ENCODE measurements at regions not wholly inside any gene's neighbourhood (a gene's known extent, or its start where the extent isn't known, plus 50 kb on each side); places are given as distances from the start of the nearest gene placed in this dataset.
"Not testable (repeated sequence)": the region's sequence is repeated elsewhere in the genome, so short reads cannot be mapped to it uniquely, and the experiment has no call there.

DNA sequence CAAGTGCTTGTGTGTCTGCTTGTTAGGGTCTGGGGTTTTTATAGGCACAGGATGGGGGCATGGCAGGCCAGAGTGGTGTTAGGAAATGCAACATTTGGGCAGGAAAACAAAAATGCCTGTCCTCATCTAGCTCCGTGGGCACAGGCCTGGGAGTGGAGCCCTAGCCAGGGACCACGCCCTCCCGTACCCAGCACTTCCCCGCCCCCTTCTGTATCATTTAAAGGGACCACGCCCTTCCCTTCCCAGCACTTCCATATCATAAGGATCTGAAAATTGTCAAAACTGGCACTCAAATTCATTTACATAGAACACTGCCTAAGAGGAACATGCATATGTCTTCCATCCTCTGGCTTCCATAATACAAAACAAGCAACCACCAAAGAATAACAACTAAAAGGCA lies 185.8 kb downstream of the B3GLCT start:
- Mint-ChIP-seq H3K27me3 (no peaks in the 10 kb centered on the region), H3K36me3 (no peaks in the 10 kb centered on the region), H3K27ac (no peak overlapping the region), H3K9me3 (no peaks in the 10 kb centered on the region), H3K4me1 (no peaks in the 10 kb centered on the region), H3K4me3 (no peak overlapping the region)
- DNase-seq, result no peak
- CTCF ChIA-PET, result no interaction called here

DNA sequence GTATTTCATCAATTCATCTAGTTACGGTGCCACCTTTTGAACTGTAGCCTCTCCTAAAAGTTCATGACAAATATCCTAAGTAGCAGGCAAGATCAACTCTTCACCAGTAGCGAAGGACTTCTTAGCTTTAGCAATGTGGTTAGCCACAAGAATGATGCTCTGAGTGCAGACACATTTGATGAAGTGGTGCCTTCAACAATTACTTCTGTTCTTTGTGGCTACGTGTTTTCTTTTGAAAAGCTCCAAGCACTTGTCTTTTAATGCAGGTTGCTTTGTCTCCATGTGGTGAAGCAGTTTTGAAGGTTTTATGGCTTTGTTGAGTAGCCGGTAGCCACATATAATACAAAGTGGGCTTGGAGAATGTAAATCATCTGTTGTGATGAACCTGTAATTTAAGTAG lies 194.7 kb downstream of the B3GLCT start:
- Mint-ChIP-seq H3K27me3 (no peaks in the 10 kb centered on the region), H3K27ac (no peak overlapping the region)
- no peak for DNase-seq

DNA sequence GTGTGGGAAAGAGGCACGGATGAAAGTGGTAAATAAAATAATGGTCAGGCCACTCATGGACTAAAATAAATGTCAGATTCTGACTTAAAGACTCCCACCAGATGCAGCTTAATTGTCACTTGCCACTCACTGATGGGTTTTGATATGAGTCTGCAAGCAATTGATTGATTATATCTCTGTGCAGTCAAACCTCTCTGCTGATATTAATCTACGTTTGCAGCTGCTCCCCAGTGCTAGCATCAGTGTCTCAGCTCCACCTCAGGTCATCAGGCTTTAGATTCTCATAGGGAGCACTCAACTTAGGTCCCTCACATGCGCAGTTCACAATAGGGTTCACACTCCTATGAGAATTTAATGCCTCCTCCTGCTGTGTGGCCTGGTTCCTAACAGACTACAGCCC lies 195.3 kb downstream of the B3GLCT start:
- CTCF ChIA-PET, result no interaction called here
- Mint-ChIP-seq H3K27ac (no peak overlapping the region), H3K9me3 (peaks cover 4% of the 10 kb centered on the region), H3K36me3 (no peaks in the 10 kb centered on the region), H3K27me3 (no peaks in the 10 kb centered on the region), H3K4me1 (no peaks in the 10 kb centered on the region), H3K4me3 (no peak overlapping the region)
- no peak for DNase-seq

More for the DNA sequence above, 194.7 kb downstream of the B3GLCT start:
- CTCF ChIA-PET, result no interaction called here
- H3K4me1 Mint-ChIP-seq, result no peaks in the 10 kb centered on the region
- H3K36me3 Mint-ChIP-seq, result no peaks in the 10 kb centered on the region
- no peak overlapping the region for H3K4me3 Mint-ChIP-seq
- no peaks in the 10 kb centered on the region for H3K9me3 Mint-ChIP-seq

DNA sequence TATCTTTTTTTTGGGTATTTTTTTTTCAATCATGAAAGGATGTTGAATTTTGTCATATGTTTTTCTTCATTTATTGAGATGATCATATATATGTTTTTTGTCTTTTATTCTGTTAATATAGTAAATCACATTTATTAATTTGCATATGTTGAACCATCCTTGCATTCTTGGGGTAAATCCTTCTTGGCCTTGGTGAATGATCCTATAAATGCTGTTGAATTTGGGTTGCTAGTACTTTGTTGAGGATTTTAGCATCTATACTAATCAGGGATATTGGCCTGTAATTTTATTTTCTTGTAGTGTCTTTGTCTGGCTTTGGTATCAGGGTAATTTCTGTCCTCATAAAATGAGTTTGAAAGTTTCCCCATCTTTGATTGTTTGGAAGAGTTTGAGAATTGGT lies 199.9 kb downstream of the B3GLCT start:
- Mint-ChIP-seq H3K4me3 (no peak overlapping the region), H3K36me3 (no peaks in the 10 kb centered on the region), H3K27ac (no peak overlapping the region), H3K27me3 (no peaks in the 10 kb centered on the region), H3K4me1 (no peaks in the 10 kb centered on the region), H3K9me3 (peaks cover 4% of the 10 kb centered on the region)
- CTCF ChIA-PET, result no interaction called here
- no peak for DNase-seq

DNA sequence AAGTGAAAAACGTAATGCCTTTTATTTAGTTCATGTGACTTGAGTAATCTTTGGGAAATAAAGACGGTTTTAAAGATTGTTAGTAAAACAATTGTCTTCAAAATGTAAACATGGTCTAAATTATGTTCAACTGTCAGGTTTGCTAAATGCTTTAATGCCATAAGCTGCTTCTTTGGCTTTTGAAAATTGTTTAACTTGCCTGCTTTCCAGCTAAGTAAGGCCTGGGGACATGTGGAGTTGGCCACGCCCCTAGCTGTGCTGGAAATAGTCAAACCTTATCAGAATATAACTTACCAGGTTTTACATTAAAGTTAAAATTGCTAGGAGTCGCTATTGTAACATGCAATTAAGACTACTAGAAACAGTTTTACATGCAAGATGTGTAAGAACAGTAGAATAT lies 203.9 kb downstream of the B3GLCT start:
- not testable (repeated sequence) for DNase-seq, H3K36me3 Mint-ChIP-seq, H3K4me1 Mint-ChIP-seq, H3K9me3 Mint-ChIP-seq, H3K27me3 Mint-ChIP-seq, H3K27ac Mint-ChIP-seq, H3K4me3 Mint-ChIP-seq
- CTCF ChIA-PET, result interaction anchor here (0.7 kb wide), 1 partner anchor 13 kb away, joined by 3 read pairs; no protein-coding TSS in a partner anchor

DNA sequence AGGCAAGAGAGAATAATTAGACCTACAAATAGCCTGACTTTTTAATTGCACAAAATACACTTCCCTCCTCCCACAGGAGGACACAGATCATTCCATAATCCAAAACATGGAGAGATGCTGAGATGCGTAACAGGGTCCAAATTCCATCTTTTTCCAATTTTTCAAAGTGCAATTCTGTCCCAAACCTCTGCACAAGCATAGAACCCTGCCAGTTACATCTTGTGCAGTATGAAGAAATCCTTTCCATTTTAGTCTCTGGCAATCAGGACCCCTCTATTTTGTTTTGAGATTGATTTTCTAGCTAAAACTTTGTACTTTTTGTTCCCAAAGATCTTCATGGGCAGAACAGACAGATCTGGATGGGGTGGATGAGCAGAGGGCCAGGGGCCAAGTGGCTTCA lies 209.2 kb downstream of the B3GLCT start:
- Mint-ChIP-seq H3K9me3 (no peaks in the 10 kb centered on the region), H3K36me3 (no peaks in the 10 kb centered on the region), H3K4me3 (no peak overlapping the region), H3K27me3 (no peaks in the 10 kb centered on the region), H3K27ac (no peak overlapping the region), H3K4me1 (no peaks in the 10 kb centered on the region)
- CTCF ChIA-PET, result interaction anchor here (0.5 to 1.3 kb wide), 4 partner anchors 23 to 173 kb away, joined by 3 to 4 read pairs (median 3); no protein-coding TSS in a partner anchor
- DNase-seq, result no peak

DNA sequence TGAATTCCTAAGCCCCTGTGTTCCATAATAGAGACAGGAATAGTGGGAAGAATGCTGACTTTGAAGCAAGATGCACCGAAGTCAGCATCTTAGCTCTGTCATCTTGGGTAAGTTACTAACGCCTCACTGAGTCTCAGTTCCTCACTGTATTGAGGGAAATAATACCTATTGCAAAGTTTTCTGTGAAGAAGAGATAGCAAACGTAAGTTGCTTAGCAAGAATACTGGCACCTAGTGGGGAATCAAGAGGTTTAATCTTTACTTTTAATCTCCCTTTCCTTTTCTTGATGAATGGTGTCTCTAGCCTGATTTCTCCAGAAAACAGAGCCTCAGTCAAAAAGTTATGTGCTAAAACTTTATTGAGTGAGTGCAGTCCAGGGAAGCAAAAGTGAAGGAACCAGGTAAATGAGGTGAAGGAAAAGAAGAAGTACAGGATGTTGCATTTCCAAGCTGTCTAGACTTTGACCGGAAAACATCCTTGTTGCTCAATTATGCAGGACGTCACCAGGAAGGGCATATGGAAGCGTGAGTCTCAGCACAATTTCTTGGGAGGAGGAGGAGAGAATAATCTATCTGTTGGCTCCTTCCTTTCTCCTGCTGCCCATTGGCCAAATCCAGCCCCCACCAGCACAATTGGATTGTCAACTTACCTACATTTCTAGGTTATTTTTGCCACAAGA lies 210.0 kb downstream of the B3GLCT start:
- Mint-ChIP-seq H3K9me3 (no peaks in the 10 kb centered on the region), H3K4me3 (no peak overlapping the region), H3K27me3 (no peaks in the 10 kb centered on the region), H3K4me1 (no peaks in the 10 kb centered on the region), H3K36me3 (no peaks in the 10 kb centered on the region), H3K27ac (no peak overlapping the region)
- no peak for DNase-seq
- CTCF ChIA-PET, result interaction anchor here (1.1 to 1.3 kb wide), 3 partner anchors 22 to 174 kb away, joined by 3 to 4 read pairs (median 3); no protein-coding TSS in a partner anchor

DNA sequence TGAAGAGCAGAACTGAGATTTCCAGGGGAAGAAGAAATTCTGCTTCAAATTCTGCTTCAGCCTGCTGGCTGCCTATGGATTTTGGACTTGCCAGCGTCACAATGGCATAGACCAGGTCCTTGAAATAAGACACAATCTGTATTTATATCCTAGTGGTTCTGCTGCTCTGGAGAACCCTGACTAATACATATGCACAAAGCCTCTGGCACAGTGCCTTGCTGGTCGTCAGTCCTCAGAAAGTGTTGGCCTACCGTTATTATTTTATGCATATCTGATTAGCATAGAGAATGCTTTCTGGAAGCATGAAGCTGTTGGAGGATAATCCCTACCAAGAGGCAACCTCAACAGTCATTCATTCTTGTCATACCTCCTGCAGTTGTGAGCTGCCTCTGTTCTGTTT lies 213.7 kb downstream of the B3GLCT start:
- Mint-ChIP-seq H3K36me3 (no peaks in the 10 kb centered on the region), H3K27ac (no peak overlapping the region), H3K4me1 (no peaks in the 10 kb centered on the region), H3K27me3 (no peaks in the 10 kb centered on the region), H3K9me3 (no peaks in the 10 kb centered on the region), H3K4me3 (no peak overlapping the region)
- CTCF ChIA-PET, result interaction anchor here (0.6 to 1.2 kb wide), 3 partner anchors 8 to 177 kb away, joined by 3 to 5 read pairs (median 3); no protein-coding TSS in a partner anchor
- no peak for DNase-seq

DNA sequence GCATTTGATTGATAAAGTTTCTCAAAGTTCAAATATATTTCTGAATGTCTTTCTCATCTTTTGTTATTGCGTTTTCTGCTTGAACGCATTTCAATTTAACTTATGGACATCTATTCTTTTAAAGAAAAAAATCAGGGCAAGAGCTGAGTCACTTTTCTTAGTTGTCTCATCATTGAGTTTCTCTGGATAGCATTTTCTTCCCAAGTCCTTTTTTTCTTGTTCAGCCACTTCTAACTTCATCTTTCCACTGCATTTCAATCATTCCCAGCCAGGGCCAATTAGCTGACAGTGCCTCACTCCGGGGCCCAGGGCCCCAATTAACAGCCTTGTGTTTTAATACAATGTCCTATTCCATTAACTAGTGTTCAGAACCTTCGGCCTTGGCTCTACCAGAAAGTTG lies 216.3 kb downstream of the B3GLCT start:
- Mint-ChIP-seq H3K27me3 (no peaks in the 10 kb centered on the region), H3K36me3 (no peaks in the 10 kb centered on the region), H3K27ac (no peak overlapping the region), H3K9me3 (no peaks in the 10 kb centered on the region), H3K4me1 (no peaks in the 10 kb centered on the region), H3K4me3 (no peak overlapping the region)
- CTCF ChIA-PET, result interaction anchor here (0.9 to 2.0 kb wide), 2 partner anchors 8 to 180 kb away, joined by 3 to 8 read pairs; no protein-coding TSS in a partner anchor
- DNase-seq, result no peak

DNA sequence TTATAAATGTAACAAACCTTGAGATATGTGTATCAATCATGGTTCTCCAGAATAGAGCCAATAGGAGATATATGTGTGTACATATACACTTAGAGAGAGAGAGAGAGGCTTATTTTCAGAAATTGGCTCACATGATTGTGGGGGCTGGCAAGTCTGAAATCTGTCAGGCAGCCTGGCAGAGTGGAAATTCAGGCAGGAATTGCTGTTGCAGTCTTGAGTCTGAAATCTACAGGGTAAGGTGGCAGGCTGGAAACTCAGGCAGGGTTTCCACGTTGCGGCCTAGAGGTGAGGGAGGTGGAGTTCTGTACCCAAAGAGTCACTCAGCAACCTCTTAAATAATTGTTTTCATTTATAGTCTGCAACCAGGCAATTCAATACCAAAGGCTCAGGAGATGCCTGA lies 218.4 kb downstream of the B3GLCT start:
- CTCF ChIA-PET, result no interaction called here
- Mint-ChIP-seq H3K4me1 (no peaks in the 10 kb centered on the region), H3K27ac (no peak overlapping the region), H3K4me3 (no peak overlapping the region), H3K36me3 (no peaks in the 10 kb centered on the region), H3K27me3 (no peaks in the 10 kb centered on the region), H3K9me3 (no peaks in the 10 kb centered on the region)
- DNase-seq, result no peak

DNA sequence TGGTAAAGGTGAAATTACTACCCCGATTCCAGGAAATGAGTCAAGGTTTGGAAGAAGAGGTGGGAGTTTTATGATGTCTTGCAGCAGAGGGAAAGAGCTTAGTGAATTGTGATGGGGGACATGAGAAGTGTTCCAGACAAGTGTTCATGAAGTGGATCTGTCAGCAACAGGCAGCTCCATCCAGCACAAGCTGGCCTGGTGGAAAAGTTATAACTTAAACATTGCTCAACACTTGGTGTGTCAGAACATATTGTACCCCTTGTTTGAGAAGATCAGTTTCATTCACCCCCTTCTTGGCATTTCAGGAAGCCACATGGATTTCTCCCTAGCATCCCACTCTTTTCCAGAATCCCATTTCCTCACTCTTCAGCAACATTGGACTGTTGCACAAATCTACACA lies 222.0 kb downstream of the B3GLCT start:
- Mint-ChIP-seq H3K27ac (no peak overlapping the region), H3K27me3 (peaks cover 4% of the 10 kb centered on the region), H3K9me3 (no peaks in the 10 kb centered on the region), H3K4me1 (no peaks in the 10 kb centered on the region), H3K4me3 (no peak overlapping the region), H3K36me3 (no peaks in the 10 kb centered on the region)
- DNase-seq, result no peak
- CTCF ChIA-PET, result interaction anchor here (0.7 kb wide), 1 partner anchor 9 kb away, joined by 3 read pairs; no protein-coding TSS in a partner anchor

DNA sequence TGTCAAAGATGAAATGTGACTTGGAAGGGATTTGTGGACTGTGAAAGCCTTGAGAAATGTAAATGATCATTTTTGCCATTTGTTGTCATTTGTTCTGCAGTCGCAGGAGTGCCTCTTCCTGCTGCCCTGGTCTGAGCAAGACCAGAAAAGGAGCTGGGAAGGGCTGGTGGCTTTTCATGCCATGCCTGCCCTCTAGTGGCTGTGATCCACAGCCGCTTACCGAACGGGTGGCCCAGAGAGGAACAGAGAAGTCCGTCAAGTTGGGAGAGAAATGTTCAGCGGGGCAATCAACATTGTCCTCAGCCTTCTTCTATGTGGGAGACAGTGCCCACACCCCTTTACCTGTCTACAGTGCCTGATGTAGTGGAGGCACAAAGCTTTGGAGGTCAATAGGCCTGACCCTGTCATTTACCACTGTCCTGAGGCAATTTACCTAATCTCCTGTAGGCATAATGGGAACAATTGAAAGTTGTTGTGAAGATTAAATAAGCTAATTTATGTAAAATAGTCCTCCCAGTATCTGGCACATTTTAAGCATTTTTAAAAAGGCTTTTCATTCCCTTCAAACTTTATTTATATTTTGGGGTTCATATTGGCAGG lies 224.5 kb downstream of the B3GLCT start:
- H3K27ac Mint-ChIP-seq, result no peak overlapping the region
- CTCF ChIA-PET, result interaction anchor here (0.7 to 5.3 kb wide), 10 partner anchors 9 to 445 kb away, joined by 3 to 61 read pairs (median 4); partner anchors contain the start of gene B3GLCT

DNA sequence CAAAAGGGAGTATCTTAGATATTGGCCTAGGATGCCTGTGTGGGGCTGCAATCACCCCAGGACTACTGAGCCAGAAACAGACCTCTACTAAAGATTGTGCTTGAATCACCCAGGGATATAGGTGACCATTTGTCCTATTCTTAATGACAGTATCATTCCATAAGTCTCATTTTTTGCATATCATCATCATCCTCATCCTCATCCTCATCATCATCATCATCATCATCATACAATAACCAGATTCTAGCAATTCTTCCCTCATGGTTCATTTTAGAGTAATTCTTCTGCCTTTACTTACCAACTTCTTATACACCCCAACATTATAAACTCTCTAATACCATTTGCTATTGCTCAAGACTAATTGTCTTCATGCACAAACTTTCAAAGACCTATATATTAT lies 226.6 kb downstream of the B3GLCT start:
- CTCF ChIA-PET, result interaction anchor here (5.3 kb wide), 1 partner anchor 189 kb away, joined by 61 read pairs; no protein-coding TSS in a partner anchor

More for the DNA sequence above, 224.5 kb downstream of the B3GLCT start:
- peak; percentile 71 for DNase-seq
- Mint-ChIP-seq H3K4me3 (no peak overlapping the region), H3K27me3 (peaks cover 4% of the 10 kb centered on the region), H3K9me3 (no peaks in the 10 kb centered on the region), H3K36me3 (no peaks in the 10 kb centered on the region), H3K4me1 (no peaks in the 10 kb centered on the region)

DNA sequence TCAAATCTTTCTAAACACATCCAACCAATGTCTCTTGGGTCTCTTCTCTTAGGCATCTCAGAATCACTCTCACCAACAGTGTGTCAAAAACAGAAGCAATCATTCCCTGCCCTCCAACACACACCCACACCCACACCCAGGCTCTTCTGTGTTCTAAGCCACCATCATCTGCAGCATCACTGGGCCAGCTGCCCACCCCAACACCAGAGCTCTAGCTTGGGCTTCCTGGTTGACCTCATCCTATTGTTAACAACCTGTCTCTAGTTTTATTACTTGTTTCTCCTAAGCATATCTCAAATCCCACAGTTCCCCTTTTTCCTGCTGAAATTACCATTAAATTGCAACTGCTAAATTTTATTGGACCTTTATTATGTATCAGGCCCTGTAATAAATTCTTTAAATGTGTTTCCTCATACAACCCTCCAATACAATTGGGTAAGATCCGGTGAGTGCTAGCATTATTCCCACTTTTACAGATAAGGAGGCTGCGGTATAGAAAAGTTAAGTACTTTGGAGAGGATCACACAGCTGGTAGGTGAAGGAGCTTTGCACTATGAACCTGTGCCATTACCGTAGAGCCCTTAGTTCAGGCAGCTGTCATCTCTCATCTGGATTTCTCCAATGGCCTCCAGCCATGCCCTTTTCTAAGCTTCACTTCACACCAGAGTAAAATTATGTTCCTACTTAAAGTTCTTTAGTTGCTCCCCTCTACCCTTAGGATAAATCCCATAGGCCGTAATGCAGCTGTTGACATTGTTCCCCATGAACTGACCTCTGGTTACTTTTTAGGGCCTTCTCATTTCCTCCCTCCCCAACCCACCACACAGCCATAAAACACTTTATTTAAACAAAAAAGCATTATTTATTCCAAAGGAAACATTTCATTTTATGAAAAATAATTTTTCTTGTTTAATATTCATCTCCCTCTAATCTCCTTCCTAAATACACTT lies 227.7 kb downstream of the B3GLCT start:
- no peak for DNase-seq
- Mint-ChIP-seq H3K9me3 (no peaks in the 10 kb centered on the region), H3K4me3 (no peak overlapping the region), H3K36me3 (no peaks in the 10 kb centered on the region), H3K27me3 (peaks cover 4% of the 10 kb centered on the region), H3K27ac (no peak overlapping the region), H3K4me1 (no peaks in the 10 kb centered on the region)
- CTCF ChIA-PET, result interaction anchor here (0.7 to 5.3 kb wide), 2 partner anchors 63 to 190 kb away, joined by 3 to 61 read pairs; no protein-coding TSS in a partner anchor

More for the DNA sequence above, 226.6 kb downstream of the B3GLCT start:
- H3K9me3 Mint-ChIP-seq, result no peaks in the 10 kb centered on the region
- H3K4me1 Mint-ChIP-seq, result no peaks in the 10 kb centered on the region
- no peak overlapping the region for H3K27ac Mint-ChIP-seq
- no peak overlapping the region for H3K4me3 Mint-ChIP-seq
- no peaks in the 10 kb centered on the region for H3K36me3 Mint-ChIP-seq
- no peak for DNase-seq
- H3K27me3 Mint-ChIP-seq, result peaks cover 4% of the 10 kb centered on the region

Data from activated naive CD4-positive, alpha-beta T cell treated with anti-CD3 and anti-CD28 coated beads, Interleukin-2, amount 10 ng/mL, durations not matched to agents 7 days and 5 days (primary cell).